Spleen (tissue), 7 donors: ENCODE measurements at regions not wholly inside any gene's neighbourhood (a gene's known extent, or its start where the extent isn't known, plus 50 kb on each side); places are given as distances from the start of the nearest gene placed in this dataset.

Source experiments
- POLR2A ChIP-seq, 3 donors: fragments of 450-650 bp; IDR thresholded peaks; one replicate each; pipeline ENCODE4 v1.5.1; 2017; ENCODE audit warnings: antibody characterized with exemption in 3 of 3, mild to moderate bottlenecking in 1 of 3
- POLR2AphosphoS5 ChIP-seq, 3 donors: sonication (generic); formaldehyde crosslinking; IDR thresholded peaks; one replicate each; pipeline ENCODE4 v1.5.1; 2017; ENCODE audit warnings: antibody characterized with exemption in 3 of 3
- TF ChIP-seq, protein P1 (sequence below), 11 experiments: fragments of 200-600 bp in 7 of 11; fragments of 450-650 bp in 4 of 11; sonication (generic) in 4 of 11; IDR thresholded peaks in 8 of 11; conservative IDR thresholded peaks in 3 of 11; 1 replicate in 7 of 11; 2 replicates in 4 of 11; pipeline versions ENCODE4 v1.4.0 to v1.8.0; 2016 to 2021; ENCODE audit warnings: antibody characterized with exemption in 11 of 11, inconsistent platforms in 4 of 11, mild to moderate bottlenecking in 1 of 11
- donor health status: DM: no; HTN: no; CAD: no; lungs with moderate emphysema.
- donor health status: DM: no; HTN: no; CAD: no.
- donor health status: DM: no; HTN: no; CAD: no.

DNA sequence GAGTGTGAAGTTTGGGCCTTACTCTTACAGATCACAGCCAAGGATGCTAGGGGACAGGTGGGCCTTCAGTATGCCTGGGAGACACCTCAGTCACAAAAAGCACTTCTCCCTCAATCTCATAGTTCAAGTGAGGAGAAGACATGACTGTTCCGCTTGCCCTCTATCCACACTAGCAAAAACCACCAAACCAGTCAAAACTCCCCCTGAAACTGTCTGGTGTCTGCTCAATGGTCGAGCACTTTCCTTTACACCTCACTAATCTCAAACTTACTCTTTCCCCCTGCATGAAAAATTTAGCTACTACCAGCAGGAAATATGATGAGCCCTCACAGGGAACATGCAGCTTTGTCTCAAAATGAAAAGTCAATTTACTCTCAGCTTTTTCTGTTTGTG, 232.2 kb downstream of the TRIB2 start:
- TF ChIP-seq, protein P1, sequence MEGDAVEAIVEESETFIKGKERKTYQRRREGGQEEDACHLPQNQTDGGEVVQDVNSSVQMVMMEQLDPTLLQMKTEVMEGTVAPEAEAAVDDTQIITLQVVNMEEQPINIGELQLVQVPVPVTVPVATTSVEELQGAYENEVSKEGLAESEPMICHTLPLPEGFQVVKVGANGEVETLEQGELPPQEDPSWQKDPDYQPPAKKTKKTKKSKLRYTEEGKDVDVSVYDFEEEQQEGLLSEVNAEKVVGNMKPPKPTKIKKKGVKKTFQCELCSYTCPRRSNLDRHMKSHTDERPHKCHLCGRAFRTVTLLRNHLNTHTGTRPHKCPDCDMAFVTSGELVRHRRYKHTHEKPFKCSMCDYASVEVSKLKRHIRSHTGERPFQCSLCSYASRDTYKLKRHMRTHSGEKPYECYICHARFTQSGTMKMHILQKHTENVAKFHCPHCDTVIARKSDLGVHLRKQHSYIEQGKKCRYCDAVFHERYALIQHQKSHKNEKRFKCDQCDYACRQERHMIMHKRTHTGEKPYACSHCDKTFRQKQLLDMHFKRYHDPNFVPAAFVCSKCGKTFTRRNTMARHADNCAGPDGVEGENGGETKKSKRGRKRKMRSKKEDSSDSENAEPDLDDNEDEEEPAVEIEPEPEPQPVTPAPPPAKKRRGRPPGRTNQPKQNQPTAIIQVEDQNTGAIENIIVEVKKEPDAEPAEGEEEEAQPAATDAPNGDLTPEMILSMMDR (IDR thresholded peaks at IDR 0.05 in 8 of 11, conservative IDR thresholded peaks at IDR 0.05 in 3 of 11): no peak
- no peak for TF ChIP-seq POLR2A (IDR thresholded peaks at IDR 0.05)
- no peak for TF ChIP-seq POLR2AphosphoS5 (IDR thresholded peaks at IDR 0.05)
